ENCODE measurements at regions not wholly inside any gene's neighbourhood (a gene's known extent, or its start where the extent isn't known, plus 50 kb on each side); places are given as distances from the start of the nearest gene placed in this dataset.

DNA sequence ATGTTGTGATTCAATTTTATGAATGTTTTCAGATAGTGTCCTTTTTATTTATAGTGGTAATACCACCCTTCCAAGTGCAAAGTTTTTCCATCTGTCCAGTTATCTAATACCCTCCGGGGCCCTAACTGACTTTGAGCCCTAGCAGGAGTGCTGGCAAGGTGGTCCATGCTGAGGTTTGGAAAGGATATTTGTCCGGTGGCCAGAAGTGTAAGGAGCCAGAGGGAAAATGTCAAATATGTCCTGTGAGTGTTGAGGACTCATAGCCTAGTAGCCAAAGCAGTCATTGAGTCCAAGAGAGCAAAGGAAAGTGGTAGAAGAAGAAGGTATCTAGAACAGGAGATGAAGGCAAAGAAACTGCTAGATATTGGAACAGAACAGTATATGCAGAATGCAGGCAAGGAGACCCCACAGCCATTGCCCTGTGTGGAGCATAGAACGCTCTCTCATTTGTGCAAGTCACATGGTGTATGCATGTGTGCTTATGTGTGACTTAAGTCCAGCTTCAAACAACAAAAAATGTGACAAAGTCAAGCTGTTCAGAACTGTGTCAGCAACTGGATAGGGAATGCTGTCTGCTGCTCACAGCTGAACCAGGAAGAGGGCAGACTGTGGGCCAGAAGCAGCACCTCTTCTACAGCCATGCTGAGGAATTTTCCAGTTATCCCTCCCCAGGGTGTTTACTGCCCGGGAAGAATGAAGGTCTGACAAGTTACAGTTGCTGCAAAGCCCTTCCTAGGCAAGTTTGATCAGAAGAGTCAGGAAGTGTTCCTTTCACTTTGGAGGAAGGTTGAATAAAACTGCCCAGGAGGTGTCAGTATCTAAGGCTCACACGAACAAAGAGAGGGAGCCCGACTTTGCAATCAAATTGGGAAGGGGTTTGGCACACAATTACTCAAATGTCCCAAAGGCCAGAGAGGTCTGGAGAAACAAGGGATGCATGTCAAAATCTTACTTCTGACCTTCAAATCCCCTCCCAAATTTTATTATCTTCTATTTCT lies 463.3 kb upstream of the DMAC1 start:
- no peak for TF ChIP-seq POLR2AphosphoS5 (IDR thresholded peaks at IDR 0.05)
- TF ChIP-seq POLR2A (IDR thresholded peaks at IDR 0.05): no peak
- TF ChIP-seq, protein P1, sequence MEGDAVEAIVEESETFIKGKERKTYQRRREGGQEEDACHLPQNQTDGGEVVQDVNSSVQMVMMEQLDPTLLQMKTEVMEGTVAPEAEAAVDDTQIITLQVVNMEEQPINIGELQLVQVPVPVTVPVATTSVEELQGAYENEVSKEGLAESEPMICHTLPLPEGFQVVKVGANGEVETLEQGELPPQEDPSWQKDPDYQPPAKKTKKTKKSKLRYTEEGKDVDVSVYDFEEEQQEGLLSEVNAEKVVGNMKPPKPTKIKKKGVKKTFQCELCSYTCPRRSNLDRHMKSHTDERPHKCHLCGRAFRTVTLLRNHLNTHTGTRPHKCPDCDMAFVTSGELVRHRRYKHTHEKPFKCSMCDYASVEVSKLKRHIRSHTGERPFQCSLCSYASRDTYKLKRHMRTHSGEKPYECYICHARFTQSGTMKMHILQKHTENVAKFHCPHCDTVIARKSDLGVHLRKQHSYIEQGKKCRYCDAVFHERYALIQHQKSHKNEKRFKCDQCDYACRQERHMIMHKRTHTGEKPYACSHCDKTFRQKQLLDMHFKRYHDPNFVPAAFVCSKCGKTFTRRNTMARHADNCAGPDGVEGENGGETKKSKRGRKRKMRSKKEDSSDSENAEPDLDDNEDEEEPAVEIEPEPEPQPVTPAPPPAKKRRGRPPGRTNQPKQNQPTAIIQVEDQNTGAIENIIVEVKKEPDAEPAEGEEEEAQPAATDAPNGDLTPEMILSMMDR (IDR thresholded peaks at IDR 0.05): no peak
- no peak for TF ChIP-seq EP300 (IDR thresholded peaks at IDR 0.05)
- 58 to 59% methylated on average over 6 of the region's 6 CpGs for WGBS, 2 donors
- no peaks in the 10 kb centered on the region for H3K4me1 ChIP-seq
- DNase-seq (no peak), ATAC-seq (ENCODE audit: low FRiP score in 2 of 2) (peak; percentile 6 to 7)
- H3K36me3 ChIP-seq: no peaks in the 10 kb centered on the region
- no peaks in the 10 kb centered on the region for H3K27me3 ChIP-seq
- no peak overlapping the region for H3K27ac ChIP-seq
- no peak overlapping the region for H3K4me3 ChIP-seq
- no peaks in the 10 kb centered on the region for H3K9me3 ChIP-seq

DNA sequence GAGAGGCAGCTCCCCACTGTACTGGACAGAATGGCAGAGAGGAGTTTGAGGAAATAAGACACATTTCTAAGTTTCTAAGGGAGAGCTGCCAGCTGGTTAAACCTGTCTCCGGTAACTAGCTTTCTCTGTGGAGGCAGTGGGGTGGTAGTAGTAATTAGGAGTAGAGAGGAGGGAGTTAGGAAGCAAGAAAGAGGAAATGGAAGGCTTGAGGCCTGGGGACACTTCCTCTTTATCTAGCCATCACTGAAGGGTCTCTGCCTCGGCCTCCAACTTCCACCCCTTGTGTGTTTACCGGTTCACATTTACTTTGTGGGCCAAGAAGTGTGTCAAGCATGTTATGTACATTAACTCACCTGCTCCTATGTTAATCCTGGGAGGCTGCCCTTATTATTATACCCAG lies 462.2 kb upstream of the DMAC1 start:
- Histone ChIP-seq H3K27me3 (no peaks in the 10 kb centered on the region), H3K36me3 (no peaks in the 10 kb centered on the region), H3K27ac (no peak overlapping the region), H3K4me1 (no peaks in the 10 kb centered on the region), H3K9me3 (no peaks in the 10 kb centered on the region), H3K4me3 (no peak overlapping the region)
- ATAC-seq (ENCODE audit: low FRiP score in 2 of 2) (no peak), DNase-seq (no peak)
- TF ChIP-seq EP300 (IDR thresholded peaks at IDR 0.05): no peak
- no peak for TF ChIP-seq POLR2AphosphoS5 (IDR thresholded peaks at IDR 0.05)
- TF ChIP-seq, protein P1 (IDR thresholded peaks at IDR 0.05): no peak
- TF ChIP-seq POLR2A (IDR thresholded peaks at IDR 0.05): no peak
- 69 to 78% methylated on average over 3 of the region's 3 CpGs for WGBS, 2 donors

DNA sequence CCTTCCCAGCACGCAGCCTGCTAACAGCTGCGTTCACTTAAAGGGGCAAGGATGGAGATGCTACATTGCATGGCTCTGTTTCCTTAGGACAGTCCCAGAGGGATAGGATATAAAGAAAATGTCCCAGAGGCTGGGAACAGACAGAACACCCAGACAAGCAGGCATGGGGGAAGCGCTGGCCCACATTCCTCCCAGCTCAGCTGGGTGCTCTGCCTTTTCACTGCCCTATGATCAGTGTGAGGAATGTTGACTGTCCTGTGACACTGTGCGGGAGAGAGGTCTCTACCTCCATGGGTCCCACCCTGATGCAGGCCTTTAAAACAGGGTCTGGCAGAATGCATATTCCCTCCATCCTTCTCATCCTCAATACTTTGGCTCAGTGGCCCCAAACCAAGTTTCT lies 459.4 kb upstream of the DMAC1 start:
- peak in 1 of 2 donors; percentile 13 for ATAC-seq (ENCODE audit: low FRiP score in 2 of 2)
- no peak for TF ChIP-seq POLR2AphosphoS5 (IDR thresholded peaks at IDR 0.05)
- no peak for TF ChIP-seq EP300 (IDR thresholded peaks at IDR 0.05)
- no peak for TF ChIP-seq POLR2A (IDR thresholded peaks at IDR 0.05)
- TF ChIP-seq, protein P1 (IDR thresholded peaks at IDR 0.05): no peak
- no peaks in the 10 kb centered on the region for H3K4me1 ChIP-seq

DNA sequence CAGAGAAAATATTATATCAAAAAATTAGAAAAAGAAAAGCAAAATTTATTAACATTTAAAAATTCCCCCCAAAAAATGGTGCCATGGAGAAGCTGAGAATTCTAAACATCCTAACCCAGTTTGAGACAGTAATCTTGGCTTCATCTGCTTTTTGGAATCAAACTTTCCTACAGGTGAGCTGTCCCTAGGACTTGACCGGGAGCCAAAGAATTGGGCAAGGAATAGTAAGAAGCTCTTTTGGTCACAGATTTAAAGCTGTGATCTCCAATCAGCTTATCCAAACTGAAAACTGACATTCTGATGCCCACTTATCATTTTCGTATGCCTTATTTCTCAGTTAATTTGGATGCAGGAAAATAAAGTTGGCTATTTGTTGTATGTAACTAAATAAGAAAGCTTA lies 457.3 kb upstream of the DMAC1 start:
- TF ChIP-seq EP300 (IDR thresholded peaks at IDR 0.05) (no peak), POLR2AphosphoS5 (IDR thresholded peaks at IDR 0.05) (no peak), POLR2A (IDR thresholded peaks at IDR 0.05) (no peak)
- TF ChIP-seq, protein P1 (IDR thresholded peaks at IDR 0.05): no peak
- H3K27ac ChIP-seq: no peak overlapping the region
- no peak for ATAC-seq (ENCODE audit: low FRiP score in 2 of 2)
- DNase-seq: no peak
- no peak overlapping the region for H3K4me3 ChIP-seq
- H3K9me3 ChIP-seq: no peaks in the 10 kb centered on the region
- H3K4me1 ChIP-seq: no peaks in the 10 kb centered on the region
- H3K36me3 ChIP-seq: no peaks in the 10 kb centered on the region
- WGBS, 2 donors: 88 to 92% methylated on average over 2 of the region's 2 CpGs
- no peaks in the 10 kb centered on the region for H3K27me3 ChIP-seq

More for the DNA sequence above, 459.4 kb upstream of the DMAC1 start:
- Histone ChIP-seq H3K9me3 (no peaks in the 10 kb centered on the region), H3K36me3 (no peaks in the 10 kb centered on the region), H3K4me3 (no peak overlapping the region), H3K27me3 (no peaks in the 10 kb centered on the region), H3K27ac (no peak overlapping the region)
- WGBS, 2 donors: 88 to 98% methylated on average over 3 to 4 of the region's 4 CpGs
- DNase-seq: no peak
